ENCODE measurements at regions not wholly inside any gene's neighbourhood (a gene's known extent, or its start where the extent isn't known, plus 50 kb on each side); places are given as distances from the start of the nearest gene placed in this dataset.

DNA sequence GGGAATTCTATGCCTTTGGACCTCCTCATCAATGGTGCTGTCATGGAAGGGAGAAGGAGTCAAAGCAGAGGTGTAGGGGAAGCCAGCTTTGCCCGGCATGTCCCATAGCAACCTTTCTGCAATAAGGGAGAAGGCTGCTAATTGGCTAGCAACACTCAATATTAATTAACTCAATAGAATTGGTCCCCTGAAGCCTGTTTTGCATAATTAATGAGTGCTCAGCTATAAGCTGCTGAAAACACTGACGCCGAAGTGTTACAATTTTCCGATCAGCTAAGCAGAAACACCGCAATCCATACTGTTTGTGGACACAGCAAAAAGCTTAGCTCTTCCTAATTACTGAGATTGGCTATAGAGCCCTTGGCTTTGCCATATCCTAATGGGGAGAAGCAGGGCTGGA lies 245.0 kb downstream of the CSNK2A3 start:
- TF ChIP-seq GATA2 (IDR thresholded peaks at IDR 0.05; ENCODE audit: low read depth, low read length) (no peak), GATA3 (IDR thresholded peaks at IDR 0.05; ENCODE audit: low read depth, low read length) (no peak)

Measured in SH-SY5Y (cell line).